Thymus (tissue), 11 donors: ENCODE measurements at regions not wholly inside any gene's neighbourhood (a gene's known extent, or its start where the extent isn't known, plus 50 kb on each side); places are given as distances from the start of the nearest gene placed in this dataset.

Experiments
- DNase-seq, 9 donors: peaks; one replicate each; pipeline ENCODE4 v3.0.0-alpha.2; 2013; ENCODE audit warnings: low spot score in 9 of 9, low read depth in 6 of 9, missing footprints in 1 of 9
- H3K27ac ChIP-seq, 2 donors: one replicate each; pipeline ENCODE4 v1.5.1; 2013; ENCODE audit warnings: control low read depth in 1 of 2, low read depth in 1 of 2, low read length in 1 of 2, mild to moderate bottlenecking in 1 of 2, moderate library complexity in 1 of 2
- H3K27me3 ChIP-seq, 2 donors: one replicate each; pipeline ENCODE4 v1.5.1; 2013; ENCODE audit warnings: low read length in 1 of 2; ENCODE audit not compliant: control insufficient read depth in 2 of 2, insufficient read depth in 1 of 2
- H3K36me3 ChIP-seq, 2 donors: one replicate each; pipeline ENCODE4 v1.5.1; 2013; ENCODE audit warnings: low read length in 1 of 2, mild to moderate bottlenecking in 1 of 2, moderate library complexity in 1 of 2; ENCODE audit not compliant: control insufficient read depth in 2 of 2, insufficient read depth in 2 of 2
- H3K4me1 ChIP-seq, 2 donors: one replicate each; pipeline ENCODE4 v1.5.1; 2013; ENCODE audit warnings: low read length in 2 of 2; ENCODE audit not compliant: control insufficient read depth in 2 of 2, insufficient read depth in 2 of 2
- H3K4me3 ChIP-seq, 2 donors: one replicate each; pipeline ENCODE4 v1.5.1; 2013; ENCODE audit warnings: low read length in 2 of 2, control low read depth in 1 of 2, mild to moderate bottlenecking in 1 of 2
- H3K9me3 ChIP-seq, 2 donors: one replicate each; pipeline ENCODE4 v1.5.1; 2013; ENCODE audit warnings: low read length in 1 of 2, mild to moderate bottlenecking in 1 of 2; ENCODE audit not compliant: control insufficient read depth in 2 of 2, insufficient read depth in 1 of 2
- WGBS: extraction: QIAGEN DNeasy Blood & Tissue Kit; methylation state at CpG from one replicate; pipeline ENCODE4 v1.1.7; 2013; 5-methylcytosine and 5-hydroxymethylcytosine counted together
- donor health status: healthy.

DNA sequence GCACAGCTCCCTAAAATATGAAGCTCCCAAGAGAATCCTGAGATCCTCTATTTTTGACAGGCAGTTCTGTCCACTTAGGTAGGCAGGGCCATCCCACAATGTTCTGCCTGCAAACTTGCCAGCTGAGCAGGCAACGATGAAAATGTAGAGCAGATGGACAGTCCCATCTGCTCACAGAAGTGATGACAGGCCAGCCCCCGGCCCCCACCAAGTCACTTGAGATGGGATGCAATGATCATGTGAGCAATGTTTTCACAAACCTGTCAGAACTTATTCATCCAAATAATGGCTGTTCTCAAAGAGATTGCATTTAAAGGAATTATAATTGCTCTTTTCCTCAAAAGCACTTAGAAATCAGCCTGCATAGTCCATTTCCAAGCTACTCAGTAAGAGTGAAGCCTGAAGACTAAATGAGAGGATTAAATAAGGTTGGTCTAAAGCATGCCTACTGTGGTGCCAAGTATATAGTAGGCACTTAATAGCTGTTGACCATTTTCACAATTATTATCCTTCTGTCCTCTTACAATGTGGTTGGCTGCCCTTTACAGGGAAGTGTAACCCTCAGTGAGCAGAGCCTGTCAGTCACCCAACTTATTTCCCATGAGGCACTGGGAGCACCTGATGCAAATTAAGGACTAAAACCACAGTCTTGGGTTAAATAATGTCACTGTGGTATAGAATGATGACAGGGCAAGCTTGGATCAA lies 301.2 kb downstream of the FGFR2 start:
- Histone ChIP-seq H3K4me3 (no peak overlapping the region), H3K9me3 (no peaks in the 10 kb centered on the region), H3K27me3 (no peaks in the 10 kb centered on the region), H3K4me1 (no peaks in the 10 kb centered on the region), H3K36me3 (no peaks in the 10 kb centered on the region), H3K27ac (no peak overlapping the region)
- 83% methylated on average over 2 of the region's 2 CpGs for WGBS
- no peak for DNase-seq

DNA sequence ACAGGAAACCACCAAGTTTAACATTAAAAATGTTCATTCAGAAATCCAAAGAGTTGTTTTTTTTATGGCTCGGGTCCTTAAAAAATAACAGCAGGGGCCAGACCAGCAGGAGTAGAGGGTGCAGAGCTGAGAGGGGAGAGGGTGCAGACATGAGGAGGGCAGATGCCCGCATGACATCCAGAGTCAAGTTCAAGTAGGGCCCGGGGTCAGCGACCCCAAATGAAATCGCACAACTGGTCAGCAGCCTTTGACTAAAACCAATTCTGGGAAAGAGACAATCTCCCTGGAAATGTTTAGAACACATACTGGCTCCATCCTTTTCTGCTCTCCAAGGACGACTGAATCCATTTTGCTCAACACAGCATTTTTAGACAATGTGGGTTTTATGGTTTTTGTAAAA lies 297.5 kb downstream of the FGFR2 start:
- 94% methylated on average over 6 of the region's 6 CpGs for WGBS
- Histone ChIP-seq H3K4me1 (no peaks in the 10 kb centered on the region), H3K36me3 (no peaks in the 10 kb centered on the region), H3K4me3 (no peak overlapping the region), H3K27ac (no peak overlapping the region), H3K27me3 (no peaks in the 10 kb centered on the region), H3K9me3 (no peaks in the 10 kb centered on the region)
- DNase-seq: no peak

DNA sequence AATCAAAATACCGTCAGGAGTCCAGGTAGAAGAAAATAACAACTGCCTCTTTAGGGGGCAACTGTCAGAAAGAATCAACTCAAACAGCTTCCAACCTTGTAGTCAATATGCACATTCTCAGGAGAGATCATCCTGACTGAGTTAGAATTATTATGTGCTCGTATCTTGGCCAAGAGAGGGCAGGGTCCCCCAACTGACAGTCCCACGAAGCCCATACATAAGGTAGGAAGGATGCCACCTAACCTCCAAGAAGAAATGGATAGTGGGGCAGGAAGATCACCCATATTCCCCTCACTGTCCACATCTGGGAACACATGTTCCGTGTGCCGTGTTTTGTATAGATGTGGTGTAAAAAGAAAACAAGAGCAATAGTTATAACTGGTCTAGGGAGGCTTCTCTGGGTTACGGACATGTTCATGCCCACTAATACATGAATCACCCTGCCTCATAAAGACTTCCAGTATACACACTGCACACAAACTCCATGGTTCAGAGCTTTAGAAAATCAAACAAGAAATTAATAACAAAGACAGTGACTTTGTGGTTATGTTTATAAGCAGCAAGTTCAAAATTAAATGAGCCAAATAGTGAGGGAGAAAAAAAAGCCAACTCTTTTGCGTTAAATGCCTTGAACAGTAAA lies 295.6 kb downstream of the FGFR2 start:
- no peak overlapping the region for H3K27ac ChIP-seq
- DNase-seq: no peak

DNA sequence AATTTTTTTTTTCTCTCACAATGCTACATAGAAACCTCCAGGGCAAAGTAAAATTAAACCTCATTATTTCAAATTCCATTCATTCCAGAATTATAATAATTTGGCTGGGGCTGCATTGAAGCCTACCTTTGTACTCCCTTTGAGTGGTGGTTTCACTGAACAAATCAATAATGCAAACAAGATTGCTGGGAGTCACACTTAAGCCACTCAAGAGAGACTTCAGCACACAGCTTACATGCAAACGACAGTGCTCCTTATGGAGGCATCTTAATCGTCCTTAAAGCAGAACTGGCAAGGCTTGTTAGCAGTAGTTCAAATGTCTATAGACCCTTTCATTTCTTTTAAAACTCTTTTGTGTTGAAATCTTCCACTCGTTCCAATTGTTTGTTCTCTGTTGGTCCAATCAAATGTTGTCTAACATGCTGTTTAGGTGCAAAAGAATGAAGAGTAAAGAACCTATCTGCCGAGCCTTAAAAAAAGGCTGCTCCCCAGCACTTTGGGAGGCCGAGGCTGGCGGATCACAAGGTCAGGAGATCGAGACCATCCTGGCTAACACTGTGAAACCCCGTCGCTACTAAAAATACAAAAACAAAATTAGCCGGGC lies 294.9 kb downstream of the FGFR2 start:
- Histone ChIP-seq H3K27me3 (no peaks in the 10 kb centered on the region), H3K4me3 (no peak overlapping the region), H3K9me3 (no peaks in the 10 kb centered on the region), H3K27ac (no peak overlapping the region), H3K36me3 (no peaks in the 10 kb centered on the region), H3K4me1 (no peaks in the 10 kb centered on the region)
- 90% methylated on average over 10 of the region's 10 CpGs for WGBS
- DNase-seq: no peak

More for the DNA sequence above, 295.6 kb downstream of the FGFR2 start:
- H3K4me3 ChIP-seq: no peak overlapping the region
- H3K4me1 ChIP-seq: no peaks in the 10 kb centered on the region
- no peaks in the 10 kb centered on the region for H3K36me3 ChIP-seq
- WGBS: 92% methylated on average over 7 of the region's 7 CpGs
- H3K27me3 ChIP-seq: no peaks in the 10 kb centered on the region
- no peaks in the 10 kb centered on the region for H3K9me3 ChIP-seq

DNA sequence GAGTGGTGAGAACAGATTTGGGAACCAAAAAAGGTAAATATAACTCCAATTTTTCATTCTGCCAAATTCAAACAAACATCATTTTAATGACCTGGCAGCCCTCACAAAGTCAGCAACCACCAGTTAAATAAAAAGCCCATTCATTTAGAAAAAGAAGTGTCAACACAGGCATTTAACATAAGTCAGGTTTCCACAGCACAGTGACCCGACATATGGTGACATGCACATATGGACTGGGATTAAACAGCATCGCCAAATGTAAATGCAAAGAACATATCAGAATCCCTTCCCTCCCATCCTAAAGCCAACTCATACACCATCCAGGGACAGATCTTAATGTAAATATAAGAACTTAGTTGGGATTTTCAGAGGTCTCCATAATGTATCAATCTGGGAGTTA lies 293.2 kb downstream of the FGFR2 start:
- no peak overlapping the region for H3K4me3 ChIP-seq
- no peak for DNase-seq
- no peaks in the 10 kb centered on the region for H3K4me1 ChIP-seq
- H3K27ac ChIP-seq: no peak overlapping the region
- no peaks in the 10 kb centered on the region for H3K36me3 ChIP-seq
- 94% methylated on average over 2 of the region's 2 CpGs for WGBS
- H3K9me3 ChIP-seq: no peaks in the 10 kb centered on the region
- H3K27me3 ChIP-seq: no peaks in the 10 kb centered on the region

DNA sequence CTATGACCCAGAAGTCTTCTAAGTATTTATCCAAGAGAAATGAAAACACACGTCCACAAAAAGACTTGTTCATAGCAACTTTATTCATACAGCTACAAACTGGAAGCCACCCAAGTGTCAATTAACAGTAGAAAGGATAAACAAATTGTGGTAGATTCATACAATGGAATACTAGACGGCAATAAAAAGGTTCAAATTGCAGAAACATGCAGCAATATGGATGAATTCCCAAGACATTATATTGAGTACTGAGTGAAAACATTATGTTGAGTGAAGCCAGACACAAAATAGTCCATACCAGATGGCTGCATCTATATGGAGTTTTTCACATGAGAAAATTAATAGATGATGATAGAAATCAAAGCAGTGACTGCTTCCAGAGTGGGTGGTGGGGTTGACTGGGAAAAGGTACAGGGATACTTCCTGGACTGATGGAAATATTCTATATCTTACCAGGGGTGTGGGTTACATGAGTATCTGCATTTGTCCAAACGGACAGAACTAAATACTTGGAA lies 292.0 kb downstream of the FGFR2 start:
- no peaks in the 10 kb centered on the region for H3K36me3 ChIP-seq
- no peak overlapping the region for H3K4me3 ChIP-seq
- H3K27ac ChIP-seq: no peak overlapping the region
- H3K9me3 ChIP-seq: no peaks in the 10 kb centered on the region
- H3K4me1 ChIP-seq: no peaks in the 10 kb centered on the region
- DNase-seq: no peak
- H3K27me3 ChIP-seq: no peaks in the 10 kb centered on the region
- 62% methylated on average over 3 of the region's 3 CpGs for WGBS

DNA sequence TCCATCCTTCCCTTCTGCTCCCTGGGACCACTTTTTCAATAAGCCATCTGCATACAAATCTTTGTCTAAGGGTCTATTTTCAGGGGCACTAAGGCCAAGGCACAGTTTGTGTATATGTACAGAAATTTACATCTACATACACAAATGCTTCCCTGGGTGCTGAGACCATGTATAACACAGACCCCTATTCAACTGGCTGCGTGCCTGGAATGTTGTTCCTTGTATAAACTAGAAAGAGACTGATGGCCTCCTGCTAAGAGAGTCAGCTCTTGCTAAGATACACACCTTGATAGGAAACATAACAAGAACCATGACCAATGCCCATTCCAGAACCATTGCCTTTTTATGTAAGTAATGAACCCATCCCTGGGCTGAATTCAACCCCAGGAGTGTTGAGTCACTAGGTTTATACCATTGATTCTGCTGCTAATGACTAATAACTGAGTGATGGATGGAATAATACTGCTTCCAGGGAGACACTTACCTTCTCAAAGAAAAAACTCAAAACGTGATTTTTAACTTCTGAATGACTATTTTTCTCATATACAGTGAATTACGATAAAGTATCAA lies 290.7 kb downstream of the FGFR2 start:
- Histone ChIP-seq H3K36me3 (no peaks in the 10 kb centered on the region), H3K27me3 (no peaks in the 10 kb centered on the region), H3K4me3 (no peak overlapping the region), H3K27ac (no peak overlapping the region), H3K4me1 (no peaks in the 10 kb centered on the region), H3K9me3 (no peaks in the 10 kb centered on the region)
- no peak for DNase-seq
- 83% methylated on average over 3 of the region's 3 CpGs for WGBS

DNA sequence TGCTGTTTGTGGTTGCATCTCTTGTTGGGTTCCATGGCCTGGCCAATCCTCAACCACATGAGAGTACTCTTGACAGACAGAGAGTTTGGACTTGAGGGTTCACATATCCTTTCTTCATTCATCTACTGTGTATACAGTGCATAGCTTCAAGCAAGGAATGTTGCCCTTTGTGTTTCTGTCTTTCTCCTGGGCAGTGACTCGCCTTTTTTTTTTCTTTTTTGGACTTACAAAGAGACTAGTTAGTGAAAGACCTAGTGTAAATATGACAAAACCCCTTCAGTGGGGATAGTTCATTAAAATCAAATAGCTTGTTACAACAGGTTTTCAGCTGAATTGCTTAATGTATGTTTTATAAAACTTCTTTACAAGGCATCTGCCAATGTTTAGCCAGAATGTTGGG lies 290.2 kb downstream of the FGFR2 start:
- Histone ChIP-seq H3K4me1 (no peaks in the 10 kb centered on the region), H3K27ac (no peak overlapping the region), H3K36me3 (no peaks in the 10 kb centered on the region), H3K4me3 (no peak overlapping the region), H3K27me3 (no peaks in the 10 kb centered on the region), H3K9me3 (no peaks in the 10 kb centered on the region)
- DNase-seq: no peak
- WGBS: 79% methylated on average over 1 of the region's 1 CpG

DNA sequence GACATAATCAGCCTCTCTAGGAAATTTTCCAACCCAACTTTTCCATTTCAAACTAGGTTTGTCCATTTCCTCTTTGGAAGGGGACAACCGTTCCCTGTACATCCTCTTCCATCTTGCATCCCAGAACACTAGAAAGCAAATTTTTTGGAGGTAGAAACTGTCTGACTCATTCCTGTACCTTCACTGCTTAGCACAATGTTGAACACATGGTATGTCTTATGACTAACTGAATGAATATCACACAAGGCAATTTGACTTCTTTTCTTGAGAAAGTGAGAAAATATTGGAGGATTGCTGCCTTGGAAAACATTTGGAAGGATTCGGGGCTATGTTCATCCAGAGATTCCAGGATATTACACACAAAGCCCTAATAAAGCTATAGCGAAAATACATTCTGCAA lies 289.1 kb downstream of the FGFR2 start:
- H3K4me1 ChIP-seq: no peaks in the 10 kb centered on the region
- H3K27me3 ChIP-seq: no peaks in the 10 kb centered on the region
- DNase-seq: no peak
- H3K27ac ChIP-seq: no peak overlapping the region
- no peaks in the 10 kb centered on the region for H3K36me3 ChIP-seq
- 95% methylated on average over 3 of the region's 3 CpGs for WGBS
- no peaks in the 10 kb centered on the region for H3K9me3 ChIP-seq
- no peak overlapping the region for H3K4me3 ChIP-seq
